ENCODE measurements at regions not wholly inside any gene's neighbourhood (a gene's known extent, or its start where the extent isn't known, plus 50 kb on each side); places are given as distances from the start of the nearest gene placed in this dataset.

GRCh38 chr1:114336360-114336759 is 174.6 kb downstream of the TRIM33 start:
- TF ChIP-seq POLR2A (IDR thresholded peaks at IDR 0.05; ENCODE audit: low read depth, low read length) (no peak), RCOR1 (IDR thresholded peaks at IDR 0.05; ENCODE audit: insufficient replicate concordance, low read length) (no peak), MAFK (IDR thresholded peaks at IDR 0.05; ENCODE audit: low read depth, low read length) (no peak), BHLHE40 (IDR thresholded peaks at IDR 0.05; ENCODE audit: low read depth, low read length) (no peak), ELK1 (IDR thresholded peaks at IDR 0.05; ENCODE audit: borderline replicate concordance, low read depth, low read length) (no peak), SMC3 (IDR thresholded peaks at IDR 0.05; ENCODE audit: low read depth, low read length) (no peak), RAD21 (IDR thresholded peaks at IDR 0.05; ENCODE audit: low read length) (no peak), CHD1 (IDR thresholded peaks at IDR 0.05; ENCODE audit: low read depth, low read length) (no peak), NFE2L2 (IDR thresholded peaks at IDR 0.05; ENCODE audit: low read depth, low read length) (no peak), USF2 (IDR thresholded peaks at IDR 0.05; ENCODE audit: low read depth, low read length) (no peak), RFX5 (IDR thresholded peaks at IDR 0.05; ENCODE audit: low read depth, low read length) (no peak), CTCF (conservative IDR thresholded peaks at IDR 0.05; ENCODE audit: low read depth, low read length) (no peak), FOS (IDR thresholded peaks at IDR 0.05; ENCODE audit: low read depth, low read length) (no peak), CEBPB (IDR thresholded peaks at IDR 0.05; ENCODE audit: low read depth, low read length) (no peak), MXI1 (IDR thresholded peaks at IDR 0.05; ENCODE audit: borderline replicate concordance, low read depth, low read length) (no peak), MAZ (IDR thresholded peaks at IDR 0.05; ENCODE audit: borderline replicate concordance, low read depth, low read length) (no peak)
- dilution Hi-C loops (cut with HindIII; ENCODE audit: low sequenced_read_pairs, unreplicated experiment) (no loop called here), in situ Hi-C loops (cut with MboI; ENCODE audit: low sequenced_read_pairs) (no loop called here), intact Hi-C loops (cut with micrococcal nuclease) (no loop called here)
- DNase-seq (no peak), ATAC-seq (ENCODE audit: low read depth) (no peak)
- WGBS, 2 experiments (ENCODE audit: extremely low coverage in 2 of 2, insufficient read length in 1 of 2): 100% methylated on average over 1 of the region's 2 CpGs; no CpG with 5 or more reads in 1 of the 2 experiments
- POLR2A ChIA-PET (ENCODE audit: unreplicated experiment): no interaction called here
- H2BK5ac ChIP-seq (ENCODE audit: low read depth, low read length, poor library complexity, severe bottlenecking): no peak overlapping the region
- no peaks in the 10 kb centered on the region for H3K9me3 ChIP-seq (ENCODE audit: control insufficient read depth, insufficient read depth, low read length)
- CTCF ChIA-PET: interaction anchor here (1.1 kb wide), 1 partner anchor 17 kb away, joined by 3 read pairs; no protein-coding TSS in a partner anchor
- H3K9me1 ChIP-seq (ENCODE audit: insufficient read depth, low read length): no peaks in the 10 kb centered on the region
- no peaks in the 10 kb centered on the region for H3K4me1 ChIP-seq (ENCODE audit: control insufficient read depth, insufficient read depth, low read length)
- H2BK15ac ChIP-seq (ENCODE audit: low read depth, low read length): no peak overlapping the region
- H2AK5ac ChIP-seq (ENCODE audit: low read depth, low read length): no peak overlapping the region
- H3K14ac ChIP-seq (replicated peaks; ENCODE audit: low read depth, low read length): no peak overlapping the region
- H3K18ac ChIP-seq (ENCODE audit: low read depth, low read length): no peak overlapping the region
- no peak overlapping the region for H3K9ac ChIP-seq (ENCODE audit: low read depth, low read length)
- no peak overlapping the region for H3K27ac ChIP-seq (ENCODE audit: insufficient read depth, low read length)
- H4K5ac ChIP-seq (ENCODE audit: low read depth, low read length): no peak overlapping the region
- H3K36me3 ChIP-seq (ENCODE audit: control insufficient read depth, insufficient read depth, low read length): no peaks in the 10 kb centered on the region
- no peak overlapping the region for H3K23ac ChIP-seq (ENCODE audit: low read depth, low read length)
- BruUV-seq (replicated peaks): no TSS peak
- no peak overlapping the region for H2BK120ac ChIP-seq (ENCODE audit: low read depth, low read length)
- no peaks in the 10 kb centered on the region for H4K20me1 ChIP-seq (ENCODE audit: insufficient read depth, low read length)
- no peak overlapping the region for H2BK20ac ChIP-seq (ENCODE audit: low read depth, low read length)
- no peak overlapping the region for H4K8ac ChIP-seq (ENCODE audit: low read depth in 2 of 2, low read length in 2 of 2)
- H3K4me2 ChIP-seq (ENCODE audit: low read depth, low read length): no peak overlapping the region
- H4K91ac ChIP-seq (ENCODE audit: insufficient read depth, low read depth, low read length): no peak overlapping the region
- H3K56ac ChIP-seq (ENCODE audit: extremely low read depth, insufficient read depth, low read length): no peak overlapping the region
- H3K4ac ChIP-seq (ENCODE audit: low read depth, low read length): no peak overlapping the region
- no peaks in the 10 kb centered on the region for H3K79me1 ChIP-seq (ENCODE audit: low read depth in 1 of 2, low read length in 2 of 2)
- H2AFZ ChIP-seq (replicated peaks; ENCODE audit: low read length, poor library complexity): no peak overlapping the region
- H3K27me3 ChIP-seq (ENCODE audit: control insufficient read depth, insufficient read depth, low read length): peaks cover 7% of the 10 kb centered on the region
- no peak overlapping the region for H2AK9ac ChIP-seq (replicated peaks; ENCODE audit: low read depth, low read length, poor library complexity)
- H3K4me3 ChIP-seq (ENCODE audit: insufficient read depth, low read depth, low read length): no peak overlapping the region

All from IMR-90 (cell line).